HepG2 (cell line): ENCODE measurements at regions not wholly inside any gene's neighbourhood (a gene's known extent, or its start where the extent isn't known, plus 50 kb on each side); places are given as distances from the start of the nearest gene placed in this dataset.
"Not testable (repeated sequence)": the region's sequence is repeated elsewhere in the genome, so short reads cannot be mapped to it uniquely, and the experiment has no call there.

Experiments used
- ATAC-seq: fragments of 200-7000 bp; cut with Tn5 transposase; 3 replicates; pipeline ENCODE4 v1.9.1; 2020; ENCODE audit warnings: mild to moderate bottlenecking, moderate library complexity
- BruUV-seq: library from RNA; stranded (reverse); fragments of 400-500 nt; replicated peaks from 2 replicates; lab custom pipeline; 2021; lab: Mats Ljungman, UMichigan
- CTCF ChIA-PET: fragments of 300-600 bp; formaldehyde crosslinking; extraction: SDS; loops from one replicate; lab custom pipeline; 2021; ENCODE audit warnings: low total read pairs, inconsistent platforms, low intra/inter-chr PET ratio; lab: Yijun Ruan, JAX
- POLR2A ChIA-PET: fragments of 350-600 bp; sonication (Branson Sonifier 250); formaldehyde crosslinking; loops from one replicate; lab custom pipeline; 2020; ENCODE audit warnings: antibody characterized with exemption, inconsistent platforms; lab: Yijun Ruan, JAX
- DNase-seq: peaks from one replicate; pipeline ENCODE4 v3.0.0-alpha.2; 2015; ENCODE audit warnings: low spot score
- FAIRE-seq: peaks from 3 replicates; lab custom pipeline; 2011; peaks lifted over from hg19 to GRCh38; lab: Jason Lieb, UNC
- H2AFZ ChIP-seq: one replicate; pipeline ENCODE4 v1.6.1; 2011; ENCODE audit warnings: low read length, inconsistent platforms
- H3K27ac ChIP-seq: fragments of 300-600 bp; 3 replicates; pipeline ENCODE4 v1.8.0; 2011; ENCODE audit warnings: mixed run types, mild to moderate bottlenecking, mixed read lengths, low read length, inconsistent platforms; ENCODE audit not compliant: insufficient read depth; ENCODE audit errors: extremely low read length
- H3K27me3 ChIP-seq, 2 experiments: fragments of 200-600 bp in 1 of 2; 2 replicates in 1 of 2; 3 replicates in 1 of 2; pipeline versions ENCODE4 v1.6.0 to v1.8.0; 2011; ENCODE audit warnings: low read length in 2 of 2, mild to moderate bottlenecking in 2 of 2, moderate library complexity in 2 of 2, inconsistent platforms in 1 of 2; ENCODE audit not compliant: insufficient read depth in 2 of 2, control insufficient read depth in 1 of 2
- H3K36me3 ChIP-seq, 2 experiments: fragments of 200-600 bp in 1 of 2; replicated peaks in 1 of 2; 2 replicates in 1 of 2; 3 replicates in 1 of 2; pipeline versions ENCODE4 v1.5.1 to v1.8.0; 2011; ENCODE audit warnings: low read length in 2 of 2, inconsistent platforms in 1 of 2; ENCODE audit not compliant: insufficient read depth in 2 of 2, control insufficient read depth in 1 of 2
- H3K4me1 ChIP-seq: 2 replicates; pipeline ENCODE4 v1.5.1; 2012; ENCODE audit warnings: low read length, inconsistent platforms; ENCODE audit not compliant: insufficient read depth
- H3K4me2 ChIP-seq: 2 replicates; pipeline ENCODE4 v1.6.0; 2011; ENCODE audit warnings: low read depth, low read length, inconsistent platforms
- H3K4me3 ChIP-seq, 3 experiments: fragments of 200-600 bp in 1 of 3; sonication (generic), shearing (Covaris generic) in 1 of 3; replicated peaks in 1 of 3; 2 replicates each; pipeline ENCODE4 v1.5.1; 2011 to 2016; ENCODE audit warnings: low read length in 3 of 3, inconsistent platforms in 2 of 3, low read depth in 2 of 3, mild to moderate bottlenecking in 2 of 3, control low read depth in 1 of 3, mixed read lengths in 1 of 3; ENCODE audit not compliant: insufficient read depth in 1 of 3
- H3K79me2 ChIP-seq: one replicate; pipeline ENCODE4 v1.6.1; 2011; ENCODE audit warnings: low read length, inconsistent platforms; ENCODE audit not compliant: insufficient read depth
- H3K9ac ChIP-seq: 2 replicates; pipeline ENCODE4 v1.6.0; 2011; ENCODE audit warnings: mild to moderate bottlenecking, low read depth, low read length, inconsistent platforms; ENCODE audit not compliant: insufficient read depth
- H3K9me3 ChIP-seq: 2 replicates; pipeline ENCODE4 v1.5.1; 2012; ENCODE audit warnings: mild to moderate bottlenecking, low read length
- H4K20me1 ChIP-seq: 2 replicates; pipeline ENCODE4 v1.6.0; 2011; ENCODE audit warnings: inconsistent platforms, mild to moderate bottlenecking, low read length, moderate library complexity; ENCODE audit not compliant: insufficient read depth
- JDP2 ChIP-seq: sonication (generic); formaldehyde crosslinking; IDR thresholded peaks from 2 replicates; pipeline ENCODE4 v1.8.1; 2022; ENCODE audit warnings: missing genetic modification reagents, borderline replicate concordance
- KDM4B ChIP-seq: sonication (generic); formaldehyde crosslinking; IDR thresholded peaks from 2 replicates; pipeline ENCODE4 v1.4.0; 2020; ENCODE audit warnings: missing genetic modification reagents
- KLF15 ChIP-seq: sonication (generic); formaldehyde crosslinking; IDR thresholded peaks from 2 replicates; pipeline ENCODE4 v1.8.1; 2023; ENCODE audit warnings: borderline replicate concordance, mild to moderate bottlenecking, inconsistent platforms, missing genetic modification reagents, mixed read lengths
- MAZ ChIP-seq, 2 experiments: sonication (generic) in 1 of 2; formaldehyde crosslinking in 1 of 2; IDR thresholded peaks; 2 replicates each; pipeline versions ENCODE4 v1.5.0 to v1.6.1; 2012 to 2020; ENCODE audit warnings: low read depth in 2 of 2, mild to moderate bottlenecking in 2 of 2, borderline replicate concordance in 1 of 2, improper control_type of control experiment in 1 of 2, low read length in 1 of 2, missing genetic modification reagents in 1 of 2, moderate library complexity in 1 of 2
- MYNN ChIP-seq: sonication (generic); formaldehyde crosslinking; IDR thresholded peaks from 2 replicates; pipeline ENCODE4 v1.4.0; 2020; ENCODE audit warnings: mild to moderate bottlenecking, low read depth, missing genetic modification reagents
- NFATC3 ChIP-seq: sonication (generic); formaldehyde crosslinking; IDR thresholded peaks from 2 replicates; pipeline ENCODE4 v1.5.1; 2020; ENCODE audit warnings: mild to moderate bottlenecking, missing genetic modification reagents
- NKX3-1 ChIP-seq: sonication (generic); formaldehyde crosslinking; IDR thresholded peaks from 2 replicates; pipeline ENCODE4 v1.5.0; 2020; ENCODE audit warnings: missing genetic modification reagents
- ZNF282 ChIP-seq: fragments of 450-650 bp; IDR thresholded peaks from 2 replicates; pipeline ENCODE4 v1.6.1; 2018; ENCODE audit not compliant: partially characterized antibody
- ZNF292 ChIP-seq: sonication (generic); formaldehyde crosslinking; IDR thresholded peaks from 2 replicates; pipeline ENCODE4 v1.8.1; 2022; ENCODE audit warnings: mild to moderate bottlenecking, low read depth, missing genetic modification reagents, borderline replicate concordance
- WGBS: methylation state at CpG from one replicate; pipeline ENCODE4 v1.1.6; 2017; ENCODE audit warnings: low lambda C conversion rate; 5-methylcytosine and 5-hydroxymethylcytosine counted together
- in situ Hi-C: cut with HindIII; loops from 2 replicates; pipeline ENCODE4 v1.10.0; 2017; ENCODE audit warnings: low pct_unique_long_range_greater_than_20kb; ENCODE audit not compliant: extremely low pct_ligation_motif_present
- intact Hi-C: fragments of 100-400 bp; cut with micrococcal nuclease; formaldehyde crosslinking; loops from one replicate; pipeline ENCODE4 v1.10.0; 2022; ENCODE audit not compliant: unreplicated experiment
- TF ChIP-seq, protein P1 (sequence below): sonication (generic); formaldehyde crosslinking; IDR thresholded peaks from 2 replicates; pipeline ENCODE4 v1.5.0; 2020; ENCODE audit warnings: mild to moderate bottlenecking, missing genetic modification reagents

DNA sequence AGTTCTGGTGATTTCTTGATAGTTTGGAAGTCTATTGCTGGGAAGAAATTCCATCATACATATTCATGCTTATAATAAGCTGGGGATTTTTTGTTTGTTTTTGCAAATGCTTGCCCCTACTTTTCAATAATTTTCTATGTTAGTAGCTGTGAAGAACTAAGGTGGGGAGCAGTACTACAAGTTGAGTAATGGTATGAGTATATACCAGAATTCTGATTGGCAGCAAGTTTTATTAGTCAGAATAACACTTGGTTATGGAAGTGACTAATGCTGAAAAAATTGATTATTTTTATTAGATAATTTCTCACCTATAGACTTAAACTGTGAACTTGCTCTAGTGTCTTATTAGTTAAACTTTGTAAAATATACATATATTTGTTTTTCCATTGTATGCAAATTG lies 462.8 kb upstream of the EPHA6 start:
- POLR2A ChIA-PET, FAIRE-seq: not testable (repeated sequence)

DNA sequence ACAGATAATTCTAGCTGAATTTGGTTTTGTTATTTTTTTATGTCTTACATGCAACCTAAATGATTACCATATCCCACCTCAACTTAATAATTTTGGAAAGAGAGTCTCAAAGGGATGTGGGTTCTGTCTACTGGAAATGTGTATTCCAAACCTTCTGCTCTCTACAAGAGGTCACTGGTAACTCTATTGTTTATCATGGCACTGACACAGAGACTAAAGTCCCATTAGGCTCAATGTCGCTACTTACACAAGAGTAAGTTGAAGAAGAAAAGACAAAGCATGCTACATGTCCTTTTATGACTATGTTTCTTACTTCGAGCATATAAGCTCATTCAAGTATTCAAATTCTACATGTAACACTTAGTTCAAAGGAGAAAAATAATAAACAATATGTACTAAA lies 460.3 kb upstream of the EPHA6 start:
- in situ Hi-C loops (no loop called here), intact Hi-C loops (no loop called here)
- CTCF ChIA-PET = no interaction called here
- Histone ChIP-seq H3K27me3 (no peaks in the 10 kb centered on the region), H3K4me3 (no peak overlapping the region), H3K9ac (no peak overlapping the region), H4K20me1 (no peaks in the 10 kb centered on the region), H3K4me1 (no peaks in the 10 kb centered on the region), H3K36me3 (no peaks in the 10 kb centered on the region), H3K27ac (no peak overlapping the region), H3K79me2 (no peaks in the 10 kb centered on the region), H3K9me3 (peaks cover 10% of the 10 kb centered on the region; the same call in 1 of the 2 replicates), H2AFZ (no peak overlapping the region), H3K4me2 (no peak overlapping the region)
- POLR2A ChIA-PET = no interaction called here
- ATAC-seq (no peak), DNase-seq (no peak), FAIRE-seq (no peak)
- no TSS peak for BruUV-seq
- 2% methylated on average over 2 of the region's 2 CpGs for WGBS
- TF ChIP-seq ZNF292 (CRISPR knock-in tag) (no peak), NKX3-1 (CRISPR knock-in tag) (no peak), KDM4B (CRISPR knock-in tag) (no peak), MAZ (IDR thresholded peaks at IDR 0.05; ENCODE audit: borderline replicate concordance, low read depth, low read length) (no peak), MAZ (CRISPR knock-in tag; IDR thresholded peaks at IDR 0.05; ENCODE audit: low read depth) (no peak), ZNF282 (no peak), JDP2 (CRISPR knock-in tag) (no peak), NFATC3 (CRISPR knock-in tag) (no peak), KLF15 (CRISPR knock-in tag) (no peak), MYNN (CRISPR knock-in tag) (no peak)
- TF ChIP-seq, protein P1, sequence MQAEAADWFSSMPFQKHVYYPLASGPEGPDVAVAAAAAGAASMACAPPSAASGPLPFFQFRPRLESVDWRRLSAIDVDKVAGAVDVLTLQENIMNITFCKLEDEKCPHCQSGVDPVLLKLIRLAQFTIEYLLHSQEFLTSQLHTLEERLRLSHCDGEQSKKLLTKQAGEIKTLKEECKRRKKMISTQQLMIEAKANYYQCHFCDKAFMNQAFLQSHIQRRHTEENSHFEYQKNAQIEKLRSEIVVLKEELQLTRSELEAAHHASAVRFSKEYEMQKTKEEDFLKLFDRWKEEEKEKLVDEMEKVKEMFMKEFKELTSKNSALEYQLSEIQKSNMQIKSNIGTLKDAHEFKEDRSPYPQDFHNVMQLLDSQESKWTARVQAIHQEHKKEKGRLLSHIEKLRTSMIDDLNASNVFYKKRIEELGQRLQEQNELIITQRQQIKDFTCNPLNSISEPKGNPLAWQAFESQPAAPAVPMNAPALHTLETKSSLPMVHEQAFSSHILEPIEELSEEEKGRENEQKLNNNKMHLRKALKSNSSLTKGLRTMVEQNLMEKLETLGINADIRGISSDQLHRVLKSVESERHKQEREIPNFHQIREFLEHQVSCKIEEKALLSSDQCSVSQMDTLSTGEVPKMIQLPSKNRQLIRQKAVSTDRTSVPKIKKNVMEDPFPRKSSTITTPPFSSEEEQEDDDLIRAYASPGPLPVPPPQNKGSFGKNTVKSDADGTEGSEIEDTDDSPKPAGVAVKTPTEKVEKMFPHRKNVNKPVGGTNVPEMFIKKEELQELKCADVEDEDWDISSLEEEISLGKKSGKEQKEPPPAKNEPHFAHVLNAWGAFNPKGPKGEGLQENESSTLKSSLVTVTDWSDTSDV (CRISPR knock-in tag) = no peak

More for the DNA sequence above, 462.8 kb upstream of the EPHA6 start:
- H3K27me3 ChIP-seq, H3K27ac ChIP-seq, in situ Hi-C loops, BruUV-seq, DNase-seq, H3K79me2 ChIP-seq, CTCF ChIA-PET, H3K4me3 ChIP-seq, intact Hi-C loops, H2AFZ ChIP-seq, H3K36me3 ChIP-seq, ATAC-seq, H3K9me3 ChIP-seq, H3K9ac ChIP-seq, H3K4me2 ChIP-seq, H3K4me1 ChIP-seq, H4K20me1 ChIP-seq: not testable (repeated sequence)
